Right lobe of liver (tissue), 6 donors: ENCODE measurements at regions not wholly inside any gene's neighbourhood (a gene's known extent, or its start where the extent isn't known, plus 50 kb on each side); places are given as distances from the start of the nearest gene placed in this dataset.
"Not testable (repeated sequence)": the region's sequence is repeated elsewhere in the genome, so short reads cannot be mapped to it uniquely, and the experiment has no call there.

Experiments
- ATAC-seq, 4 donors: fragments of 200-7000 bp; cut with Tn5 transposase; one replicate each; pipeline ENCODE4 v1.9.1; 2020; ENCODE audit warnings: mild to moderate bottlenecking in 4 of 4, moderate library complexity in 4 of 4
- DNase-seq, 3 donors: peaks; one replicate each; pipeline ENCODE4 v3.0.0-alpha.2; 2020
- H3K27ac ChIP-seq, 3 donors: fragments of 200-600 bp; one replicate each; pipeline ENCODE4 v1.8.0; 2022
- H3K27me3 ChIP-seq, 2 donors: fragments of 200-600 bp; one replicate each; pipeline ENCODE4 v1.8.0; 2022
- H3K36me3 ChIP-seq, 4 donors: fragments of 200-600 bp; sonication (generic) in 1 of 4; one replicate each; pipeline versions ENCODE4 v1.5.1 to v1.8.0; 2017 to 2022; ENCODE audit warnings: control low read depth in 1 of 4
- H3K4me1 ChIP-seq, 4 donors: fragments of 200-600 bp; sonication (generic) in 1 of 4; one replicate each; pipeline versions ENCODE4 v1.5.1 to v1.8.0; 2017 to 2022; ENCODE audit warnings: control low read depth in 1 of 4
- H3K4me3 ChIP-seq, 3 donors: fragments of 200-600 bp; one replicate each; pipeline ENCODE4 v1.8.0; 2022
- H3K9me3 ChIP-seq, 4 donors: fragments of 200-600 bp; sonication (generic) in 1 of 4; one replicate each; pipeline versions ENCODE4 v1.5.1 to v1.8.0; 2017 to 2022; ENCODE audit warnings: control low read depth in 1 of 4
- CTCF ChIP-seq, 4 donors: fragments of 200-600 bp in 3 of 4; fragments of 450-650 bp in 1 of 4; IDR thresholded peaks; one replicate each; pipeline versions ENCODE4 v1.5.1 to v1.8.0; 2016 to 2022; ENCODE audit warnings: antibody characterized with exemption in 4 of 4, mild to moderate bottlenecking in 2 of 4
- POLR2A ChIP-seq: fragments of 450-650 bp; IDR thresholded peaks from one replicate; pipeline ENCODE4 v1.6.1; 2017; ENCODE audit warnings: antibody characterized with exemption, mild to moderate bottlenecking
- WGBS: methylation state at CpG from one replicate; pipeline ENCODE4 v1.1.6; 2018; ENCODE audit warnings: low coverage, low lambda C conversion rate; ENCODE audit not compliant: insufficient coverage; ENCODE audit errors: missing lambda C conversion rate; 5-methylcytosine and 5-hydroxymethylcytosine counted together
- intact Hi-C, 2 donors: fragments of 100-400 bp; cut with DNase I; formaldehyde crosslinking; loops; one replicate each; pipeline versions ENCODE4 v1.11.2 to v1.14.1; 2022
- donor health status: DM: no; HTN: yes; CAD: no.
- donor health status: DM: no; HTN: no; CAD: no.
- donor health status: DM: no; HTN: no; CAD: no.
- donor health status: DM: no; HTN: yes; CAD: no.
- donor health status: DM: no; HTN: yes; CAD: no.

DNA sequence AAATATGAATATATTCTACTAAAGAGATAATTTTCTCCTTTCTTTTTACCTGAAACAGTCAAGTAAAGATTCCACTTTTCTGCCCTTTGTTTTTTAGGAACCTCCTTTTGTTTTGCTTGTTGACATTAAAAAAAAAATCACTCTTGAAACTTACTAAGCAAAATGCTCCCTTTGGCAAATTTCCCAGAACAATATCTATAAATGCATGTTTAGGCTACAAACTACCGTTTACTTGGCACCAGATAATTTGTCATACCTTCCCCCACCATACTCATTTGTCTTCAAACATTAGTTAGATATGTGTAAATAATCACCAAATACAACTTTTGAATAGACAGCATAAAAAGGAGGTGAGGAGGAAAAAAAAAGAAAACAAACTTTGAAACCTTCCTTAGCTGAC lies 604.7 kb downstream of the RFPL4B start:
- no peak overlapping the region for H3K27ac ChIP-seq
- H3K9me3 ChIP-seq, result no peaks in the 10 kb centered on the region
- H3K36me3 ChIP-seq, result no peaks in the 10 kb centered on the region
- no peak for DNase-seq
- ATAC-seq, result no peak
- 36% methylated on average over 1 of the region's 1 CpG for WGBS
- TF ChIP-seq POLR2A, result no peak
- TF ChIP-seq CTCF (IDR thresholded peaks at IDR 0.05), result no peak
- no peaks in the 10 kb centered on the region for H3K4me1 ChIP-seq
- H3K4me3 ChIP-seq, result no peak overlapping the region
- H3K27me3 ChIP-seq, result no peaks in the 10 kb centered on the region
- intact Hi-C loops, result no loop called here

DNA sequence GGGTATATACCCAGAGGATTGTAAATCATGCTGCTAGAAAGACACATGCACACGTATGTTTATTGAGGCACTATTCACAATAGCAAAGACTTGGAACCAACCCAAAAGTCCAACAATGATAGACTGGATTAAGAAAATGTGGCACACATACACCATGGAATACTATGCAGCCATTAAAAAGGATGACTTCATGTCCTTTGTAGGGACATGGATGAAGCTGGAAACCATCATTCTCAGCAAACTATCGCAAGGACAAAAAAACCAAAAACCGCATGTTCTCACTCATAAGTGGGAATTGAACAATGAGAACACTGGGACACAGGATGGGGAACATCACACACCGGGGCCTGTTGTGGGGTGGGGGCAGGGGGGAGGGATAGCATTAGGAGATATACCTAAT lies 608.6 kb downstream of the RFPL4B start:
- ATAC-seq, DNase-seq, H3K27me3 ChIP-seq, H3K27ac ChIP-seq, H3K36me3 ChIP-seq, H3K4me1 ChIP-seq, H3K4me3 ChIP-seq, intact Hi-C loops, H3K9me3 ChIP-seq: not testable (repeated sequence)
- 71% methylated on average over 3 of the region's 4 CpGs for WGBS

GRCh38 chr6:112956696-112957535 lies 609.8 kb downstream of the RFPL4B start:
- H3K4me3 ChIP-seq, result no peak overlapping the region
- intact Hi-C loops, result no loop called here
- no peak for ATAC-seq
- no peak for DNase-seq
- no peaks in the 10 kb centered on the region for H3K4me1 ChIP-seq
- no peaks in the 10 kb centered on the region for H3K27me3 ChIP-seq
- H3K36me3 ChIP-seq, result no peaks in the 10 kb centered on the region
- WGBS, result 37% methylated on average over 5 of the region's 5 CpGs
- no peaks in the 10 kb centered on the region for H3K9me3 ChIP-seq
- no peak for TF ChIP-seq POLR2A
- TF ChIP-seq CTCF (IDR thresholded peaks at IDR 0.05), result no peak
- no peak overlapping the region for H3K27ac ChIP-seq

DNA sequence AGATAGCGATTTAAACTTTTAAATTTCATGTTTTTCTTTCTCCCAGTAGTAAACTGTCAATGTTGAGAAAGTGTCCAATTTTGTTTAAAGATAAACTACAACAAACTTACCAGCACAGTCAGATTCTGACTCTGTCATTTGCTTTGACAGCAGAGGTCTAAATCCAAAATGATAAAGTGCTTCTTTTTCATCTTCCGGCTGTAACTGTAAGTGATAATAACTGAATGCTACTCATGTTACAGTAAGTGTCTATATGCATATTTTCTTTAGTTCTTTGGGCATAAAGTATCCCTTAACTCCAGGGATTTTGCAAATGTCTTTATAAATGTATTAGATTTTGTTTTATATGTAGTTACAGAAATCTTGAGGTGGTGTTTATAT lies 610.4 kb downstream of the RFPL4B start:
- no peaks in the 10 kb centered on the region for H3K27me3 ChIP-seq
- H3K4me3 ChIP-seq, result no peak overlapping the region
- no peak overlapping the region for H3K27ac ChIP-seq
- DNase-seq (no peak), ATAC-seq (no peak)
- no peak for TF ChIP-seq CTCF (IDR thresholded peaks at IDR 0.05)
- TF ChIP-seq POLR2A, result no peak
- H3K36me3 ChIP-seq, result no peaks in the 10 kb centered on the region
- no peaks in the 10 kb centered on the region for H3K9me3 ChIP-seq
- 70% methylated on average over 2 of the region's 2 CpGs for WGBS
- H3K4me1 ChIP-seq, result no peaks in the 10 kb centered on the region
- intact Hi-C loops, result no loop called here

- H3K4me1 ChIP-seq, H3K27me3 ChIP-seq, H3K27ac ChIP-seq, ATAC-seq, H3K4me3 ChIP-seq, DNase-seq, H3K36me3 ChIP-seq, intact Hi-C loops, H3K9me3 ChIP-seq: not testable (repeated sequence)
- 76% methylated on average over 1 of the region's 3 CpGs for WGBS
Observed at GRCh38 chr6:112960130-112960529, 613.0 kb downstream of the RFPL4B start.
